Activated CD4-positive, alpha-beta T cell treated with anti-CD3 and anti-CD28 coated beads, Interleukin-2, amount 10 ng/mL, durations not matched to agents 7 days and 5 days (primary cell): ENCODE measurements at regions not wholly inside any gene's neighbourhood (a gene's known extent, or its start where the extent isn't known, plus 50 kb on each side); places are given as distances from the start of the nearest gene placed in this dataset.
A peak's percentile ranks its signal among the peaks of the same experiment; 100 is the strongest.

Experiments
- CTCF ChIA-PET: fragments of 350-600 bp; sonication (Branson Sonifier 250); formaldehyde crosslinking; loops from one replicate; lab custom pipeline; 2021; ENCODE audit warnings: antibody characterized with exemption; lab: Charles Lee
- POLR2A ChIA-PET: fragments of 350-600 bp; sonication (Branson Sonifier 250); formaldehyde crosslinking; loops from one replicate; lab custom pipeline; 2021; ENCODE audit warnings: antibody characterized with exemption; lab: Charles Lee
- DNase-seq: peaks from one replicate; pipeline ENCODE4 v3.0.0-alpha.2; 2020
- H3K27ac Mint-ChIP-seq: one replicate; pipeline ENCODE4 v1.8.0; 2021; ENCODE audit warnings: mild to moderate bottlenecking, moderate library complexity, mixed read lengths
- H3K27me3 Mint-ChIP-seq: one replicate; pipeline ENCODE4 v1.8.0; 2021; ENCODE audit warnings: mixed read lengths
- H3K36me3 Mint-ChIP-seq: one replicate; pipeline ENCODE4 v1.8.0; 2021; ENCODE audit warnings: low read depth, mixed read lengths
- H3K4me1 Mint-ChIP-seq: one replicate; pipeline ENCODE4 v1.8.0; 2021; ENCODE audit warnings: mixed read lengths
- H3K4me3 Mint-ChIP-seq: one replicate; pipeline ENCODE4 v1.8.0; 2021; ENCODE audit warnings: mild to moderate bottlenecking, moderate library complexity, mixed read lengths
- H3K9me3 Mint-ChIP-seq: one replicate; pipeline ENCODE4 v1.8.0; 2021; ENCODE audit warnings: mixed read lengths

GRCh38 chr6:122322824-122323223 lies 76.6 kb upstream of the HSF2 start:
- H3K4me3 Mint-ChIP-seq, result peak overlapping the region; percentile 77
- CTCF ChIA-PET, result no interaction called here
- H3K27me3 Mint-ChIP-seq, result peaks cover 3% of the 10 kb centered on the region
- no peaks in the 10 kb centered on the region for H3K36me3 Mint-ChIP-seq
- peak overlapping the region; percentile 75 for H3K27ac Mint-ChIP-seq
- peaks cover 12% of the 10 kb centered on the region for H3K4me1 Mint-ChIP-seq
- peaks cover 3% of the 10 kb centered on the region for H3K9me3 Mint-ChIP-seq
- POLR2A ChIA-PET, result no interaction called here
- no peak for DNase-seq

GRCh38 chr6:122323361-122323760 lies 76.1 kb upstream of the HSF2 start:
- POLR2A ChIA-PET, result no interaction called here
- peak overlapping the region; percentile 75 for H3K27ac Mint-ChIP-seq

GRCh38 chr6:122330315-122330714 lies 69.1 kb upstream of the HSF2 start:
- ChIA-PET POLR2A (no interaction called here), CTCF (no interaction called here)
- Mint-ChIP-seq H3K4me3 (no peak overlapping the region), H3K9me3 (peaks cover 2% of the 10 kb centered on the region), H3K27me3 (peaks cover 8% of the 10 kb centered on the region), H3K36me3 (no peaks in the 10 kb centered on the region), H3K4me1 (no peaks in the 10 kb centered on the region), H3K27ac (no peak overlapping the region)
- DNase-seq, result no peak

More at GRCh38 chr6:122323361-122323760, 76.1 kb upstream of the HSF2 start:
- Mint-ChIP-seq H3K36me3 (no peaks in the 10 kb centered on the region), H3K4me3 (peak overlapping the region; percentile 77), H3K27me3 (peaks cover 6% of the 10 kb centered on the region), H3K4me1 (peaks cover 12% of the 10 kb centered on the region), H3K9me3 (peaks cover 3% of the 10 kb centered on the region)
- CTCF ChIA-PET, result no interaction called here
- DNase-seq, result no peak

- CTCF ChIA-PET, result no interaction called here
- no peak overlapping the region for H3K4me3 Mint-ChIP-seq
- H3K27me3 Mint-ChIP-seq, result peaks cover 7% of the 10 kb centered on the region
- DNase-seq, result no peak
- no peaks in the 10 kb centered on the region for H3K36me3 Mint-ChIP-seq
- POLR2A ChIA-PET, result no interaction called here
- no peaks in the 10 kb centered on the region for H3K9me3 Mint-ChIP-seq
- H3K27ac Mint-ChIP-seq, result no peak overlapping the region
- no peaks in the 10 kb centered on the region for H3K4me1 Mint-ChIP-seq
Measured at GRCh38 chr6:122337645-122338044, 61.8 kb upstream of the HSF2 start.

- H3K4me1 Mint-ChIP-seq, result no peaks in the 10 kb centered on the region
- no peaks in the 10 kb centered on the region for H3K36me3 Mint-ChIP-seq
- no peak for DNase-seq
- H3K27ac Mint-ChIP-seq, result no peak overlapping the region
- ChIA-PET CTCF (no interaction called here), POLR2A (no interaction called here)
- no peak overlapping the region for H3K4me3 Mint-ChIP-seq
- H3K9me3 Mint-ChIP-seq, result no peaks in the 10 kb centered on the region
- peaks cover 9% of the 10 kb centered on the region for H3K27me3 Mint-ChIP-seq
Measured at GRCh38 chr6:122339661-122340060, 59.8 kb upstream of the HSF2 start.

- H3K4me1 Mint-ChIP-seq, result no peaks in the 10 kb centered on the region
- no peak overlapping the region for H3K4me3 Mint-ChIP-seq
- H3K27ac Mint-ChIP-seq, result no peak overlapping the region
- H3K9me3 Mint-ChIP-seq, result no peaks in the 10 kb centered on the region
- ChIA-PET CTCF (interaction anchor here (1.5 kb wide), 1 partner anchor 13 kb away, joined by 4 read pairs; no protein-coding TSS in a partner anchor), POLR2A (no interaction called here)
- no peaks in the 10 kb centered on the region for H3K36me3 Mint-ChIP-seq
- H3K27me3 Mint-ChIP-seq, result peaks cover 6% of the 10 kb centered on the region
- no peak for DNase-seq
Measured at GRCh38 chr6:122347280-122347679, 52.2 kb upstream of the HSF2 start.

GRCh38 chr6:122347751-122348150 lies 51.7 kb upstream of the HSF2 start:
- Mint-ChIP-seq H3K9me3 (no peaks in the 10 kb centered on the region), H3K4me3 (no peak overlapping the region), H3K27ac (no peak overlapping the region), H3K4me1 (no peaks in the 10 kb centered on the region), H3K36me3 (no peaks in the 10 kb centered on the region), H3K27me3 (peaks cover 6% of the 10 kb centered on the region)
- CTCF ChIA-PET, result interaction anchor here (1.5 kb wide), 1 partner anchor 13 kb away, joined by 4 read pairs; no protein-coding TSS in a partner anchor
- POLR2A ChIA-PET, result no interaction called here
- DNase-seq, result no peak
